Muscle layer of duodenum (tissue), 2 donors: ENCODE measurements at regions not wholly inside any gene's neighbourhood (a gene's known extent, or its start where the extent isn't known, plus 50 kb on each side); places are given as distances from the start of the nearest gene placed in this dataset.
"Not testable (repeated sequence)": the region's sequence is repeated elsewhere in the genome, so short reads cannot be mapped to it uniquely, and the experiment has no call there.

ENCODE experiments used
- H3K27ac ChIP-seq: one replicate; pipeline ENCODE4 v1.7.0; 2013; ENCODE audit warnings: mild to moderate bottlenecking, low read length
- H3K27me3 ChIP-seq: one replicate; pipeline ENCODE4 v1.7.0; 2013; ENCODE audit warnings: low read depth, mild to moderate bottlenecking, control low read depth, low read length
- H3K36me3 ChIP-seq, 2 donors: one replicate each; pipeline ENCODE4 v1.7.0; 2013; ENCODE audit warnings: low read length in 2 of 2, control low read depth in 1 of 2, mild to moderate bottlenecking in 1 of 2; ENCODE audit not compliant: insufficient read depth in 2 of 2, control insufficient read depth in 1 of 2
- H3K4me1 ChIP-seq, 2 donors: one replicate each; pipeline ENCODE4 v1.7.0; 2013; ENCODE audit warnings: low read length in 2 of 2, mild to moderate bottlenecking in 2 of 2, control low read depth in 1 of 2, moderate library complexity in 1 of 2; ENCODE audit not compliant: insufficient read depth in 2 of 2, control insufficient read depth in 1 of 2
- H3K4me3 ChIP-seq, 2 donors: one replicate each; pipeline ENCODE4 v1.7.0; 2013; ENCODE audit warnings: low read length in 2 of 2, low read depth in 1 of 2, mild to moderate bottlenecking in 1 of 2
- H3K9me3 ChIP-seq, 2 donors: one replicate each; pipeline ENCODE4 v1.7.0; 2013; ENCODE audit warnings: low read length in 2 of 2, control low read depth in 1 of 2, mild to moderate bottlenecking in 1 of 2; ENCODE audit not compliant: control insufficient read depth in 1 of 2
- donor health status: healthy.

DNA sequence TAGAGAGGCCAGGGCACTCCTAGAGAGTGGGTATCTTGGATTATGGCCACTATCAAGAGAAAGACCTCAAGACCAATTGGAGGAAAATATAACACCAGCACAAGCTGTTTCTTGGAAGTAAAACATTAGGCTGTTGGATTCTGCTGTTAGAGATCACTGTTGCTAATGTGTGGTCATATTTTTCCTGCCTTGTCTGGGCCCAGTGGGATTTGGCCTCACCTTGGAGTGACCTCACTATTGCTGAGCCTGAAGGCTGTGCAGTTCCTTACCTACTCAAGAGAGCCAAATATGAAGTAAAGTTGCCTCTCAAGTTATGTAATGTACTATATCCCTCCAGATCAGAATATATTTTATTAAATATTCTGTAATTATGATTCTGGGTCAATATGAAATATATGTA lies 355.4 kb upstream of the CTSO start:
- Histone ChIP-seq H3K27ac (no peak overlapping the region), H3K27me3 (no peaks in the 10 kb centered on the region), H3K4me1 (peaks cover 0 to 15% of the 10 kb centered on the region in 2 donors), H3K4me3 (no peak overlapping the region), H3K36me3 (no peaks in the 10 kb centered on the region), H3K9me3 (no peaks in the 10 kb centered on the region)

DNA sequence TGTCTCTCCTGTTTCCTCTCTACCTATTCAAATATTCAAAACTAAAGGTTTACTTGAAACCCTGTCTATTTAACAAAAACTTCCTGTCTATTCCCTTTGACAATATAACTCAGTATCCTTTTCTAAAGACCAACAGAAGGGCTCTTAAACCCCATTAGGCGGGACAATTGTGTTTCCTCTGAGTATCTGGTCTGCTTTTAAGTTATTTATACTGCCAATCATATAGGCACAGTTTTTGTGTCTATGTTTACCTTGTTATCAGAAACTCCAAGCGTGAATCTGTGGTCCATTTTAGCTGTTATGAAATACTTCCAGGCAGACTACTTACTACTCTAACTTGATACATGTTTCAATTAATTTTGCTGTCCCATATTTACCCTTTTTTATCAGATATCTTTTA lies 350.0 kb upstream of the CTSO start:
- Histone ChIP-seq H3K9me3 (no peaks in the 10 kb centered on the region), H3K4me1 (peaks cover 0 to 15% of the 10 kb centered on the region in 2 donors), H3K4me3 (no peak overlapping the region)

DNA sequence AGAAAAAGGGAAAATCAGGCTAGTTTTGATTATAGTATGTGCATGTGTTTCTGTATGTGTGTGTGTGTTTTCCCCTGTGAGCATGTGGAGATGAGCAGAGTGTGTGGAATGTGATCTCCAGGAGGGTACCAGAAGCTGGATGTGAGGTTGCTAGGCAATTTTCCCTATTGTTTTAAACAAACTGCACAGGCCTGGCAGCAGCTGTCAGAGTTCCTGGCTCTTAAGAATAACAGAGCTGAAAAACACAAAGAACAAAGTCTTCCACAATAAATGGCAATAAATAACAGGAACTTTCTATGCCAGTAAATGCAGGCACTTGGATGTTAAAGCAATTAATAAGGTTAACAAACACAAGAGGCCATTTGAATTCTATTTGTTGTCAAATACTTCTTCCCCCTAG lies 344.6 kb upstream of the CTSO start:
- Histone ChIP-seq H3K36me3 (no peaks in the 10 kb centered on the region), H3K4me3 (no peak overlapping the region), H3K4me1 (no peaks in the 10 kb centered on the region), H3K27me3 (no peaks in the 10 kb centered on the region), H3K27ac (no peak overlapping the region), H3K9me3 (no peaks in the 10 kb centered on the region)

More for the DNA sequence above, 350.0 kb upstream of the CTSO start:
- H3K27ac ChIP-seq, result no peak overlapping the region
- H3K27me3 ChIP-seq, result no peaks in the 10 kb centered on the region
- no peaks in the 10 kb centered on the region for H3K36me3 ChIP-seq

DNA sequence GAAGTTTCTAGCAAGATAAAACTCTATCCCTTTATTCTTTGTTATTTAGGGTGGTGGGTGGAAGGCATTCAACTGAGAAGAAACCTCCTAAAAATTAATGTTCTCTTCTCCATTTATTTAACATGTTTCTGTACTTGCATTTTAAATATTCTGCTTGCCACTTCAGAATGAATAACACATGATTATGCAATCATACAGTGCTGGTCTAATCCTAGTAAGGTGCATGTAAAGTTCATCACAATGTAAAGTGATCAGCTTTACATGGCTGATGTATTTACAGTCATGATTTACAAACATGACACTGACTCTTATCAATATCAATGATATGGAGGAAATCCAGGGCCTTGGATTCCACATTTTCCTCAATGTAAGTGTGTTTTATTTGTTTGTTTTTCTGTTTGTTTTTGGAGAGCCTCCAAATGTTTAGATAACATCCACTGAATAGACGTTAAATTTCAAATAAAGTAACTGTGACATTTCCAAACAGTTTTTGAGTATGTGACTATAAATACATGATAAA lies 342.1 kb upstream of the CTSO start:
- Histone ChIP-seq H3K27ac (no peak overlapping the region), H3K9me3 (no peaks in the 10 kb centered on the region)

GRCh38 chr4:156294577-156294976 lies 340.9 kb upstream of the CTSO start:
- Histone ChIP-seq H3K4me3 (no peak overlapping the region), H3K9me3 (no peaks in the 10 kb centered on the region), H3K36me3 (no peaks in the 10 kb centered on the region), H3K4me1 (no peaks in the 10 kb centered on the region), H3K27ac (no peak overlapping the region), H3K27me3 (no peaks in the 10 kb centered on the region)

More for the DNA sequence above, 342.1 kb upstream of the CTSO start:
- H3K27me3 ChIP-seq, result no peaks in the 10 kb centered on the region
- no peaks in the 10 kb centered on the region for H3K4me1 ChIP-seq
- no peak overlapping the region for H3K4me3 ChIP-seq
- H3K36me3 ChIP-seq, result no peaks in the 10 kb centered on the region

DNA sequence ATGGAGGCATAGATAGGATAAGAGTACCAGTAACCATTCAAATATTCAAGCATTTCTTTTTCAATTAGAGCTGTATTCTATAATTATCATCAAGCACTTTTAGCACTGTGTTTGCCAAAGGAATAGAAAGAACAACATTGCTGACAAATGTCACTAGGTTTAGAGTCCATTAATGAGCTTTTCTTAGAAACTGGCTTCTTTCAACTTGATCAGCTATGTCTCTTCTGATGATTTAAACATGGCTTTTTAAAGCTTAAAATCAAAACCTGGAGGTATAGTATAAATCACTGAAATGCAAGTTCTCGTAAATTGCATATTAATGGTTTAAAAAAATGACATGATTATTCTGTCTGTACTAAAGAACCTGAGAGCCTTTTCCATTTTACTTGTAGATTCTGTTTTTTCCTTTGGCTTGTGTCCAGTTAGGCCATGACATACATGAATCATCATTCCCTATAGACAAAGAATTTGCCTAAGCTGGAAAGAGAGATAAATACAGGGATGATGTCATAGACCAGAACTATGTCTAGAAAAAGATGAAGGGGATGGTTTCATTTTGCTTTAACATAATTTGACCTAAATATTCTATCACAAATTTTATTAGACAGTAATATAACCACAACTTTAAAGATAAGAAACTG lies 340.1 kb upstream of the CTSO start:
- Histone ChIP-seq H3K4me1 (no peaks in the 10 kb centered on the region), H3K36me3 (no peaks in the 10 kb centered on the region), H3K27me3 (no peaks in the 10 kb centered on the region), H3K4me3 (no peak overlapping the region), H3K9me3 (no peaks in the 10 kb centered on the region), H3K27ac (no peak overlapping the region)

GRCh38 chr4:156291317-156291716 lies 337.7 kb upstream of the CTSO start:
- Histone ChIP-seq H3K27ac (no peak overlapping the region), H3K4me3 (no peak overlapping the region), H3K27me3 (no peaks in the 10 kb centered on the region), H3K36me3 (no peaks in the 10 kb centered on the region), H3K9me3 (no peaks in the 10 kb centered on the region), H3K4me1 (no peaks in the 10 kb centered on the region)

- H3K9me3 ChIP-seq, result no peaks in the 10 kb centered on the region
- H3K36me3 ChIP-seq, result no peaks in the 10 kb centered on the region
- H3K27ac ChIP-seq, result no peak overlapping the region
- H3K27me3 ChIP-seq, result no peaks in the 10 kb centered on the region
- no peak overlapping the region for H3K4me3 ChIP-seq
- no peaks in the 10 kb centered on the region for H3K4me1 ChIP-seq
Measured at GRCh38 chr4:156290811-156291210, 337.1 kb upstream of the CTSO start.

DNA sequence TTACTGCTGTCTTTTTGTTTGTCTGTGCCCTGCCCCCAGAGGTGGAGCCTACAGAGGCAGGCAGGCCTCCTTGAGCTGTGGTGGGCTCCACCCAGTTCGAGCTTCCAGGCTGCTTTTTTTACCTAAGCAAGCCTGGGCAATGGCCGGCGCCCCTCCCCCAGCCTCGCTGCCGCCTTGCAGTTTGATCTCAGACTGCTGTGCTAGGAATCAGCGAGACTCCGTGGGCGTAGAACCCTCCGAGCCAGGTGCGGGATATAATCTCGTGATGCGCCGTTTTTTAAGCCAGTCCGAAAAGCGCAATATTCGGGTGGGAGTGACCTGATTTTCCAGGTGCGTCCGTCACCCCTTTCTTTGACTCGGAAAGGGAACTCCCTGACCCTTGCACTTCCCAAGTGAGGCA lies 336.4 kb upstream of the CTSO start:
- H3K9me3 ChIP-seq, H3K4me3 ChIP-seq, H3K36me3 ChIP-seq: not testable (repeated sequence)

GRCh38 chr4:156280686-156281085 lies 327.0 kb upstream of the CTSO start:
- Histone ChIP-seq H3K36me3 (no peaks in the 10 kb centered on the region), H3K9me3 (no peaks in the 10 kb centered on the region), H3K27me3 (no peaks in the 10 kb centered on the region), H3K4me1 (no peaks in the 10 kb centered on the region), H3K27ac (no peak overlapping the region), H3K4me3 (no peak overlapping the region)

More for the DNA sequence above, 336.4 kb upstream of the CTSO start:
- not testable (repeated sequence) for H3K27me3 ChIP-seq, H3K4me1 ChIP-seq, H3K27ac ChIP-seq

DNA sequence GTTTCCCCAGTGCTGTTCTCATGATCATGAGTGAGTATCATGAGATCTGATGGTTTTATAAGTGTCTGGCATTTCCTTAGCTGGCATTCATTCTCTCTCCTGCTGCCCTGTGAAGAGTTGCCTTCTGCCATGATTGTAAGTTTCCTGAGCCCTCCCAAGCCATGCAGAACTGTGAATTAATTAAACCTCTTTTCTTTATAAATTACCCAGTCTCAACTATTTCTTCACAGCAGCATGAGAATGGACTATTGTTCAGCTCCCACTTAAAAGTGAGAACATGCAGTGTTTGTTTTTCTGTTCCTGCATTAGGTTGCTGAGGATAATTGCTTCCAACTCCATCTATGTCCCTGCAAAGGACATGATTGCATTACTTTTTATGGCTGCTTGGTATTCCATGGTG lies 311.7 kb upstream of the CTSO start:
- Histone ChIP-seq H3K4me1 (no peaks in the 10 kb centered on the region), H3K9me3 (no peaks in the 10 kb centered on the region), H3K27ac (no peak overlapping the region), H3K36me3 (no peaks in the 10 kb centered on the region), H3K4me3 (no peak overlapping the region), H3K27me3 (no peaks in the 10 kb centered on the region)

- Histone ChIP-seq H3K27me3 (no peaks in the 10 kb centered on the region), H3K4me3 (no peak overlapping the region), H3K4me1 (no peaks in the 10 kb centered on the region), H3K36me3 (no peaks in the 10 kb centered on the region), H3K27ac (no peak overlapping the region), H3K9me3 (no peaks in the 10 kb centered on the region)
Measured at GRCh38 chr4:156261230-156261629, 307.6 kb upstream of the CTSO start.
